Testis (tissue), 2 donors: ENCODE measurements at regions not wholly inside any gene's neighbourhood (a gene's known extent, or its start where the extent isn't known, plus 50 kb on each side); places are given as distances from the start of the nearest gene placed in this dataset.

ENCODE experiments used
- DNase-seq: peaks from one replicate; pipeline ENCODE4 v3.0.0-alpha.2; 2019
- H3K27ac ChIP-seq, 2 donors: fragments of 200-600 bp; sonication (generic); one replicate each; pipeline ENCODE4 v1.5.1; 2019
- H3K27me3 ChIP-seq: fragments of 200-600 bp; sonication (generic); one replicate; pipeline ENCODE4 v1.5.1; 2019
- H3K36me3 ChIP-seq: fragments of 200-600 bp; sonication (generic); one replicate; pipeline ENCODE4 v1.5.1; 2017; ENCODE audit warnings: low read depth; ENCODE audit errors: missing control alignments
- H3K4me1 ChIP-seq: fragments of 200-600 bp; sonication (generic); one replicate; pipeline ENCODE4 v1.5.1; 2019
- H3K4me3 ChIP-seq, 2 donors: fragments of 200-600 bp; sonication (generic); one replicate each; pipeline ENCODE4 v1.5.1; 2017 to 2019
- H3K9me3 ChIP-seq: fragments of 200-600 bp; sonication (generic); one replicate; pipeline ENCODE4 v1.5.1; 2017
- POLR2A ChIP-seq: fragments of 450-650 bp; IDR thresholded peaks from one replicate; pipeline ENCODE4 v1.6.1; 2017; ENCODE audit warnings: antibody characterized with exemption, mild to moderate bottlenecking, moderate library complexity
- WGBS, 2 donors: methylation state at CpG; one replicate each; pipeline ENCODE4 v1.1.5; 2018; 5-methylcytosine and 5-hydroxymethylcytosine counted together
- intact Hi-C: fragments of 100-400 bp; cut with DNase I; formaldehyde crosslinking; loops from one replicate; pipeline ENCODE4 v1.15.1; 2023; ENCODE audit warnings: low total_unique reads
- TF ChIP-seq, protein P1 (sequence below), 3 experiments: fragments of 450-650 bp in 2 of 3; fragments of 200-600 bp in 1 of 3; sonication (generic) in 1 of 3; IDR thresholded peaks; one replicate each; pipeline ENCODE4 v1.5.1; 2016 to 2019; ENCODE audit warnings: antibody characterized with exemption in 3 of 3, mild to moderate bottlenecking in 2 of 3, moderate library complexity in 1 of 3

DNA sequence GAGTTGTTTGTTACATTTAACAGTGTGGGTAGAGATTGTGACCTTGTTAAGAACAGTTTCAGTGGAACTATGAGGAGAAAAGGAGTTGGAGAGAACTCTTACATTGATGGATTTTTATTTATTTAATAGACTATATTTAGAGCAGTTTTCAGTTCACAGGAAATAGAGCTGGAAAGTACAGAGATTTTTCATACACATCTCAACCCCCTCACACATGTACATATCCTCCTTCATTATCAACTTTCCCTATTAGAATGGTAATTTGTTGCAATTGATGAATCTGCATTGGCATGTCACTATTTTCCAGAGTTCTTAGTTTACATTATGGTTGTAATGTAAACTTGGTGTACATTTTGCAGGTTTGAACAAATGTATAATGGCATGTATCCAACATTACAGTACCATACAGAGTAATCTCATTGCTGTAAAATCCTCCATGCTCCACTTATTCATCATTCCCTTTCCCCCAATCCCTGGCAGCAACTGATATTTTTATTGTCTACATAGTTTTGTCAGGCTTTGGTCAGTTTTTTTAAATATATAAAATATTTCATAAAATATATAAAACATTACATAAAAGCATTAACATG lies 756.6 kb upstream of the DPPA4 start:
- H3K27ac ChIP-seq, result no peak overlapping the region
- H3K4me3 ChIP-seq, result no peak overlapping the region
- no peak for TF ChIP-seq POLR2A
- TF ChIP-seq, protein P1, sequence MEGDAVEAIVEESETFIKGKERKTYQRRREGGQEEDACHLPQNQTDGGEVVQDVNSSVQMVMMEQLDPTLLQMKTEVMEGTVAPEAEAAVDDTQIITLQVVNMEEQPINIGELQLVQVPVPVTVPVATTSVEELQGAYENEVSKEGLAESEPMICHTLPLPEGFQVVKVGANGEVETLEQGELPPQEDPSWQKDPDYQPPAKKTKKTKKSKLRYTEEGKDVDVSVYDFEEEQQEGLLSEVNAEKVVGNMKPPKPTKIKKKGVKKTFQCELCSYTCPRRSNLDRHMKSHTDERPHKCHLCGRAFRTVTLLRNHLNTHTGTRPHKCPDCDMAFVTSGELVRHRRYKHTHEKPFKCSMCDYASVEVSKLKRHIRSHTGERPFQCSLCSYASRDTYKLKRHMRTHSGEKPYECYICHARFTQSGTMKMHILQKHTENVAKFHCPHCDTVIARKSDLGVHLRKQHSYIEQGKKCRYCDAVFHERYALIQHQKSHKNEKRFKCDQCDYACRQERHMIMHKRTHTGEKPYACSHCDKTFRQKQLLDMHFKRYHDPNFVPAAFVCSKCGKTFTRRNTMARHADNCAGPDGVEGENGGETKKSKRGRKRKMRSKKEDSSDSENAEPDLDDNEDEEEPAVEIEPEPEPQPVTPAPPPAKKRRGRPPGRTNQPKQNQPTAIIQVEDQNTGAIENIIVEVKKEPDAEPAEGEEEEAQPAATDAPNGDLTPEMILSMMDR (IDR thresholded peaks at IDR 0.05), result no peak
- no peaks in the 10 kb centered on the region for H3K9me3 ChIP-seq
- H3K36me3 ChIP-seq, result no peaks in the 10 kb centered on the region
- DNase-seq, result no peak
- intact Hi-C loops, result no loop called here
- no peaks in the 10 kb centered on the region for H3K4me1 ChIP-seq
- H3K27me3 ChIP-seq, result no peaks in the 10 kb centered on the region

DNA sequence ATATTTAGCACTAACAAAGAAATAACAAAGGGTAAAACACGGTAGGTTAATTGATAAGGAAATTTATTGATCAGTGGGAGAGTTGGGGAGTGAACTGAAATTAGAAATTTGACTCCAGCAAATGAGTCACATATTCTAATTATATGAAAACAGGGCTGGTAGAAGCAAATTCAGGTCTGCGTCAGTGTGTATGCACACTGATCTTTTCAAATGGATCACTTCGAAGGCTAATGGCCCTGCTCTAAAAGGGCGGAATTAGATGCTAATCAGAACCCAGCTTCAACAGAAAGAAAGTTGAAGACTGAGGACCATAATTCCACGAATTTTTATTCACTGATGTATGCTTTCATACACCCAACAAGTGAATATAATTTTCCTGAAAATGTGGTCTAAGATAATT lies 762.4 kb upstream of the DPPA4 start:
- TF ChIP-seq, protein P1 (IDR thresholded peaks at IDR 0.05), result no peak
- no peak for TF ChIP-seq POLR2A
- Histone ChIP-seq H3K27ac (no peak overlapping the region), H3K4me1 (no peaks in the 10 kb centered on the region), H3K9me3 (no peaks in the 10 kb centered on the region), H3K27me3 (no peaks in the 10 kb centered on the region), H3K36me3 (no peaks in the 10 kb centered on the region), H3K4me3 (no peak overlapping the region)
- WGBS, 2 donors, result 73 to 78% methylated on average over 5 of the region's 5 CpGs
- intact Hi-C loops, result no loop called here
- DNase-seq, result no peak

DNA sequence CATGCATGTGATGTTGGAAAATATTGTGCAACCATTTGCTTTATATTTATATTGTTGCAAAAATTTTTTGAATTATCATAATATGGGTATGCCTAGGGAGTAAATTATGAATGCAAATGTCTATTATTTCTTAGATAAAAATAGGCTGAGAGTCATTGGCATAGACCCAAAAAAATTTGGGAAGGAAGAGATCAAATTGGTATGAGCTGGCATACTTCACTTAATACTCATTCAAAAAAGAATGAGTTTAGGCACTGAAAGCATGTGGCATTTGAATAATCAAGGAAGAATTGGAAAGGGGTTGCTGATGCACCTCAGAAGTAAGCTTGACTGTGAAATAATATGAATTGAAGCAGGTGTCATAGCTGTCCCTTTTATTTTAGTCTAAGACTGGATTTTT lies 764.0 kb upstream of the DPPA4 start:
- intact Hi-C loops, result no loop called here
- DNase-seq, result no peak

DNA sequence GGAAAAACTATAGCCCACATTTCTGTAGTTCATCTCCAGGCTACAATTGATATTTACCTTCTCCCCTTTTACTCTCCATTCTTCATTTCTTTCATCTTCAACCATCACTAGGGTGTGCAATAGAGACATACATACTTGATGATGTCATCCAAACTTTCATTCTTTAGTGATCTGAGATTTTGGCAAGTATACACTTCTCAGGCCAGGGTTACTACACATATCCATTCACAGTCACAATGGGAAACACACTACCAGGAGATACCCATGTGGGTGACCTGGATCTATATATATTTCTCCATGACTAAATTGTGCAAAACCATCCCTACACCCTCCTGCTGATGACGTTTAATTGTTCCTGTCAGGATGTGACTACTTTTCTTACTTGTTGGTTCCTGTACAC lies 769.5 kb upstream of the DPPA4 start:
- Histone ChIP-seq H3K4me1 (no peaks in the 10 kb centered on the region), H3K4me3 (no peak overlapping the region), H3K27me3 (no peaks in the 10 kb centered on the region), H3K36me3 (no peaks in the 10 kb centered on the region), H3K27ac (no peak overlapping the region), H3K9me3 (no peaks in the 10 kb centered on the region)
- TF ChIP-seq, protein P1 (IDR thresholded peaks at IDR 0.05), result no peak
- no peak for TF ChIP-seq POLR2A
- intact Hi-C loops, result no loop called here
- DNase-seq, result no peak
- 88 to 93% methylated on average over 1 of the region's 1 CpG for WGBS, 2 donors

More for the DNA sequence above, 764.0 kb upstream of the DPPA4 start:
- no peak overlapping the region for H3K27ac ChIP-seq
- no peaks in the 10 kb centered on the region for H3K36me3 ChIP-seq
- TF ChIP-seq POLR2A, result no peak
- H3K9me3 ChIP-seq, result no peaks in the 10 kb centered on the region
- no peaks in the 10 kb centered on the region for H3K4me1 ChIP-seq
- no peak overlapping the region for H3K4me3 ChIP-seq
- no peaks in the 10 kb centered on the region for H3K27me3 ChIP-seq

DNA sequence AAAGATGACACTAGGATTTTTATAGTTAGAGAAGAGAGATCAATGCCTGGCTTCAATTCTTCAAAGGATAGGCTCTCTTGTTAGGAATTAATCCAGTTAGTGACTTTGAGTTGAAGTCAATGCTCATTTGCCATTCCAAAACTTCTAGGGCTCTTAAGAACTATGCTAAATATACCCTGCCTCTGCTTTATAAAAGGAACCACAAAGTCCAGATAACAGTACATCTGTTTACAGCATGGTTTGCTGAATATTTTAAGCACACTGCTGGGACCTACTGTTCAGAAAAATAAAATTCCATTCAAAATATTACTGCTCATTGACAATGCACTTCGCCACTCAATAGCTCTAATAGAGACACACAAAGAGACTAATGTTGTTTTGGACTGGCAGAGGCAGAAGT lies 786.6 kb upstream of the DPPA4 start:
- WGBS, 2 donors, result 81 to 86% methylated on average over 1 of the region's 1 CpG
- no peaks in the 10 kb centered on the region for H3K27me3 ChIP-seq
- no peak overlapping the region for H3K4me3 ChIP-seq
- no peak overlapping the region for H3K27ac ChIP-seq
- no peak for TF ChIP-seq POLR2A
- TF ChIP-seq, protein P1 (IDR thresholded peaks at IDR 0.05), result no peak
- intact Hi-C loops, result no loop called here
- DNase-seq, result no peak
- no peaks in the 10 kb centered on the region for H3K4me1 ChIP-seq
- no peaks in the 10 kb centered on the region for H3K9me3 ChIP-seq
- H3K36me3 ChIP-seq, result no peaks in the 10 kb centered on the region
